ENCODE measurements at regions not wholly inside any gene's neighbourhood (a gene's known extent, or its start where the extent isn't known, plus 50 kb on each side); places are given as distances from the start of the nearest gene placed in this dataset.

DNA sequence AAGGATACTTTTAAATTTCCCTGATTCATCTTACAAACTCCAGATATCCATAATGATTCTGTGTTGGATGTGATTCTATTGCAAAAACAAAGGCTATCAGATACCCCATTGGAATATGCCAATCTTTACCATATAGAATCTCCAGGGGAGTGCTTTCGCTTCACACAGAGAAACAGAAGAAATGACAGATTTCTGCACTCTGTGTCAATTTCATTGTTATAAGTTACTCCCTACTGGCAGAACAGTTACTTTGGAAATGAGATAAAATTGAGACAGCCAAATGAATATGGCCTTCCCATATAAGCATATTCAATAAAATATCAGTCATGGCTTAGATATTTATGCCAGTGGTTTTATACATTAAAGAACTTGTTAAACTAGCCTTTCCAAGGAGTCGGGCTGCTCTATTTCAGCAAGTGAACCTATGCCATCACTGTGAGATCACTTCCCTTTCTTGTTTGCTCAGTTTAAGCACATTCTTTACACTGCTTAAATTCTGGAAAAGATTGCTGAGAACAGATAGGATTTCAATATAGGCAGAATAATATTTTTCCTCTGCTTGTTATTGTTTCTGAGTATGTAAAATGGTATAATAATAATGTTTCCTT lies 127.5 kb upstream of the ANXA10 start:
- TF ChIP-seq YY1 (IDR thresholded peaks at IDR 0.05; ENCODE audit: insufficient read depth, insufficient read length) (no peak), ZNF274 (IDR thresholded peaks at IDR 0.05; ENCODE audit: low read depth, low read length) (no peak), SUZ12 (IDR thresholded peaks at IDR 0.05; ENCODE audit: extremely low read depth, insufficient read depth, insufficient read length) (no peak)
